Mammary epithelial cell (primary cell): ENCODE measurements at regions not wholly inside any gene's neighbourhood (a gene's known extent, or its start where the extent isn't known, plus 50 kb on each side); places are given as distances from the start of the nearest gene placed in this dataset.

Experiments
- EZH2 ChIP-seq: IDR thresholded peaks from 2 replicates; pipeline ENCODE4 v1.6.1; 2012; ENCODE audit warnings: low read length, inconsistent platforms, borderline replicate concordance
- TF ChIP-seq, protein P1 (sequence below), 2 donors: IDR thresholded peaks in 1 of 2; conservative IDR thresholded peaks in 1 of 2; 2 replicates each; pipeline ENCODE4 v1.5.1; 2011 to 2012; ENCODE audit warnings: inconsistent platforms in 2 of 2, low read length in 2 of 2, mild to moderate bottlenecking in 2 of 2, control low read depth in 1 of 2, low read depth in 1 of 2; ENCODE audit not compliant: insufficient read depth in 1 of 2; ENCODE audit errors: extremely low read depth in 1 of 2

DNA sequence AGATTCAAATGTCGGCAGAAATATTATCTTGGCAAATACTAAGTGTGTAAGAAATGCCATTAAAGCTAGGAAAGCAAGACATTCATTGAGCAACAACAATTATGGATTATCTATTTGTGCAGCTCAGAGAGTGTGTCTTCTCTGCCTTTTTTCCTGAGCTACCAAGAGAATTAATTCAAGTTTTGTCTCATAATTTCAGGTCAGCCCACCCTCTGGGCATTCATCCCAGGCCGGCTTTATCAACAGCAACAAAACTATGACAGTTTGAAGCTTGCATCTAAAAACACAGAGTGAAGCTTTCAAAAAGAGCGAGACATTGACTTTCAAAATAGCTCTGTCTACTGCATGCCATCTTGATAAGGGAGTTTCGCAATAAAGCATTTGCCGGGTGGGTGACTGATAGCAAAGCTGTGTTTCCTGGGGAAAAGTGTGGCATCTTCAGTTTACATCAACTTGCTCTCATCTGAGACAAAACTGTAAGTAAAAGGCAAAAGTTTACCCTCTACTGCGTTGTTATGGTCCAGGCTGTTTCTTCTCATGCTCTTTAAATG, 182.4 kb downstream of the IRX1 start:
- TF ChIP-seq, protein P1, sequence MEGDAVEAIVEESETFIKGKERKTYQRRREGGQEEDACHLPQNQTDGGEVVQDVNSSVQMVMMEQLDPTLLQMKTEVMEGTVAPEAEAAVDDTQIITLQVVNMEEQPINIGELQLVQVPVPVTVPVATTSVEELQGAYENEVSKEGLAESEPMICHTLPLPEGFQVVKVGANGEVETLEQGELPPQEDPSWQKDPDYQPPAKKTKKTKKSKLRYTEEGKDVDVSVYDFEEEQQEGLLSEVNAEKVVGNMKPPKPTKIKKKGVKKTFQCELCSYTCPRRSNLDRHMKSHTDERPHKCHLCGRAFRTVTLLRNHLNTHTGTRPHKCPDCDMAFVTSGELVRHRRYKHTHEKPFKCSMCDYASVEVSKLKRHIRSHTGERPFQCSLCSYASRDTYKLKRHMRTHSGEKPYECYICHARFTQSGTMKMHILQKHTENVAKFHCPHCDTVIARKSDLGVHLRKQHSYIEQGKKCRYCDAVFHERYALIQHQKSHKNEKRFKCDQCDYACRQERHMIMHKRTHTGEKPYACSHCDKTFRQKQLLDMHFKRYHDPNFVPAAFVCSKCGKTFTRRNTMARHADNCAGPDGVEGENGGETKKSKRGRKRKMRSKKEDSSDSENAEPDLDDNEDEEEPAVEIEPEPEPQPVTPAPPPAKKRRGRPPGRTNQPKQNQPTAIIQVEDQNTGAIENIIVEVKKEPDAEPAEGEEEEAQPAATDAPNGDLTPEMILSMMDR (conservative IDR thresholded peaks at IDR 0.05 in 1 of 2, IDR thresholded peaks at IDR 0.05 in 1 of 2; ENCODE audit: extremely low read depth in 1 of 2, insufficient read depth in 1 of 2, low read depth in 1 of 2, low read length in 2 of 2), result no peak
- no peak for TF ChIP-seq EZH2
